Neural crest cell (in vitro differentiated cells): ENCODE measurements at regions not wholly inside any gene's neighbourhood (a gene's known extent, or its start where the extent isn't known, plus 50 kb on each side); places are given as distances from the start of the nearest gene placed in this dataset.

Experiments
- DNase-seq: peaks from one replicate; pipeline ENCODE4 v3.0.0; 2021; ENCODE audit warnings: low read depth, mixed read lengths, low spot score
- H3K27ac Mint-ChIP-seq: one replicate; pipeline ENCODE4 v1.8.0; 2021; ENCODE audit warnings: mild to moderate bottlenecking, mixed read lengths; ENCODE audit not compliant: unreplicated experiment
- H3K27me3 Mint-ChIP-seq: 2 replicates; pipeline ENCODE4 v1.8.0; 2021; ENCODE audit warnings: low read depth, mild to moderate bottlenecking, mixed read lengths
- H3K36me3 Mint-ChIP-seq: 2 replicates; pipeline ENCODE4 v1.8.0; 2021; ENCODE audit warnings: low read depth, mild to moderate bottlenecking, mixed read lengths
- H3K4me1 Mint-ChIP-seq: 2 replicates; pipeline ENCODE4 v1.8.0; 2021; ENCODE audit warnings: mixed read lengths
- H3K4me3 Mint-ChIP-seq: one replicate; pipeline ENCODE4 v1.8.0; 2021; ENCODE audit warnings: mild to moderate bottlenecking, mixed read lengths
- H3K9me3 Mint-ChIP-seq: 2 replicates; pipeline ENCODE4 v1.8.0; 2021; ENCODE audit warnings: mixed read lengths
- CTCF ChIP-seq: fragments of 200-600 bp; sonication (generic); conservative IDR thresholded peaks from 2 replicates; pipeline ENCODE4 v1.5.0; 2021; ENCODE audit warnings: antibody characterized with exemption, mild to moderate bottlenecking

- H3K9me3 Mint-ChIP-seq: peaks cover 5% of the 10 kb centered on the region
- peaks cover 11% of the 10 kb centered on the region for H3K27me3 Mint-ChIP-seq
- no peak for TF ChIP-seq CTCF
- DNase-seq: no peak
- peaks cover 4% of the 10 kb centered on the region for H3K4me1 Mint-ChIP-seq
- no peak overlapping the region for H3K4me3 Mint-ChIP-seq
- H3K36me3 Mint-ChIP-seq: peaks cover 3% of the 10 kb centered on the region
- H3K27ac Mint-ChIP-seq: no peak overlapping the region
These were observed 485.0 kb upstream of the FAT1 start for GRCh38 chr4:187208651-187209050.

DNA sequence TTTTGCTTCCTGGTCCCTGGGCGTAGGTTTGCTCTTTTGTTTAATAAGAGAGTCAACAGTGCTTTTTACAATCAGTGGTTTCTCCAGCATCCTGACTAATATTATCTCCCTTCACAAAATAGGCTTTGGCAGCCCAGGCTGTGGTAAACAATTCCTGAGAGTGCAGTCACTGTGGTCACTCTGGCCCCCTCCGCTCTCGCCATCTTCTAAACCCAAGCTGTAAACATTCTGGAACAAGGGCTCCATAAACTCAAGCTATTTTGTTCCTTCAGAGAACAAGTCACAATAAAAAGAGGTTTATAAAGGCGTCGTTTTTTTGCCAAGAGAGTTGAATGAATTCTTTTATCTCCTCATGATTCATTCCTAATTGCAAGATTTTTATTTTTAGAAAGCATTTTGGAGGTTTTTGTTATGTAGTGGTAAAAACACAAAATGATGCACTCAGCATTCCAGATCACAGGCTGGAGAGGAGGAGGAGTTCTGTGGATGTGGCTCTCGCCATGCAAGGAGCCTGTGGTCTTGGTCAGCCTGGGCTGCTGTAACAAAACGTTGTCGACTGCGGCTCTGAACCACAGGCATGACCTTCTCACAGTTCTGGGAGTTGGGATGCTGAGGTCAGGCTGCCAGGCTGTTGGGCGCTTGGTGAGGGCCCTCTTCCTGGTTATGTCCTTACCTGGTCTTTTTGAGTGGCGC is 486.4 kb upstream of the FAT1 start:
- no peak for TF ChIP-seq CTCF
- peaks cover 9% of the 10 kb centered on the region for H3K27me3 Mint-ChIP-seq
- H3K27ac Mint-ChIP-seq: no peak overlapping the region

DNA sequence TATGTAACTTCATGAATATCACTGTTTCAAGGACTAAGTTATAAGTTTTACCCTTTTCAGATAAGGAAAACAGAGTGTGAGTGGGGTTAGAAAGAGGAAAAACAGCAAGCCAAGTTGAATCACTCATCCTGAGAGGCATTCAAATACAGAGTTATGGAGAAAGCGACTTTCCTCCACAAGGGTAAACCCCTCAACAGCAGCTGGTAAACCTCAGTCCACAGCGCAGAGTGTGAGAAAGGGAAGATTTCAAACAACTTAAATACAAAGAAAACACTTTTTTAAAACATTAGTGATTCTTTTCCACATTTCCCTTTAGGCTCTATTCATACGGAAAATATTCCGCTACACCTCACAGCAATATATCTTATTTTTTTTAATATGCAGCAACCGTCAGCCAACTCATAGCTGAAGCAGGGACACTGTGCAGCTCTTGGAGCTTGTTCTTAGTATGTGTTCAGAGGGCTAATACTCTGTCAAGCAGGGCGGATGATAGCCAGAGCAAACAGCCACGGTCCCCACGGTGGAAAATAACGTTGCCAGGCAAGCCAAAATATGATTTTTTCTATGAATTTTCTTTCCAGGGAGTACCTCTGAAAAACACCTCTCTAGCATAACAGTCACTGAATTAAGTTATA is 488.9 kb upstream of the FAT1 start:
- Mint-ChIP-seq H3K27me3 (peaks cover 8% of the 10 kb centered on the region), H3K4me1 (no peaks in the 10 kb centered on the region), H3K27ac (no peak overlapping the region), H3K4me3 (no peak overlapping the region), H3K9me3 (peaks cover 3% of the 10 kb centered on the region), H3K36me3 (peaks cover 2% of the 10 kb centered on the region)
- no peak for DNase-seq
- TF ChIP-seq CTCF: no peak

More for the DNA sequence above, 486.4 kb upstream of the FAT1 start:
- H3K9me3 Mint-ChIP-seq: peaks cover 5% of the 10 kb centered on the region
- H3K4me3 Mint-ChIP-seq: no peak overlapping the region
- DNase-seq: no peak
- no peaks in the 10 kb centered on the region for H3K4me1 Mint-ChIP-seq
- H3K36me3 Mint-ChIP-seq: peaks cover 3% of the 10 kb centered on the region

DNA sequence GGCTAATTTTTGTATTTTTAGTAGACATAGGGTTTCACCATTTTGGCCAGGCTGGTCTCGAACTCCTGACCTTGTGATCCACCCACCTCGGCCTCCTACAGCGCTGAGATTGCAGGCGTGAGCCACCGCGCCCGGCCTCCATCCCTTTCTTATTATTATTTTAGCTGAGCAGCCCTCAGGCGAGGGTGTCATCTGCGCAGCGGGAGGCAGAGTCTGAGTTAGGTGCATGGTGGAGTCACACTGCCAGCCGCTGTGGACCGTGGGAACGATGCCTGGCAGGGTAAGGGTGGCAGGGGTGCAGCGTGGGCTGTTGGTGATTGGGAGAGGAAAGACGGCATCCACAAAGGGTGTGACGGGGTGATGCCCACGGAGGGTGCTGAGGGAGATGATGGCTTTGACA is 491.8 kb upstream of the FAT1 start:
- Mint-ChIP-seq H3K4me1 (no peaks in the 10 kb centered on the region), H3K4me3 (no peak overlapping the region), H3K9me3 (peaks cover 3% of the 10 kb centered on the region), H3K27me3 (peaks cover 7% of the 10 kb centered on the region), H3K27ac (no peak overlapping the region), H3K36me3 (no peaks in the 10 kb centered on the region)
- TF ChIP-seq CTCF: no peak
- no peak for DNase-seq

DNA sequence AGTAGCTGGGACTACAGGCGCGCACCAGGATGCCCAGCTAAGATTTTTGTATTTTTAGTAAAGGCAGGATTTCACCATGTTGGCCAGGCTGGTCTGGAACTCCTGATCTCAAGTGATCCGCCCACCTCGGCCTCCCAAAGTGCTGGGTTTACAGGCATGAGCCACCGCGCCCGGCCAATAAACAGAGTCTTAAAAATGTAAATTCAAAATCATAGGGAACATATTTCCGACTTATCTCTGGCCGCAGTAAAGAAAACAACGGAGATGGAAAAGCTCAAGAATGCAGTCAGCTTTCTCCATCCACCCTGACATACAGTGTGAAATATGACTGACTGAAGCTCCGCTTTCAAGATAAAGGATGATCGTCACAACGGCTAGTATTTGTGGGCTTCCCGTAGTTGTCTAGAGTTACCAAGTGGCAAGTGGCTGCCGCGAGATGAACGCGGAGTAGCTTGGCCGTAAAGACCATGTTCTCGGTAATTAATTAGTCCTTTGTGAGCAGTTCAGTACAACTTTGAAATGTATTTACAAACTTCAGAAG is 495.1 kb upstream of the FAT1 start:
- TF ChIP-seq CTCF: no peak
- Mint-ChIP-seq H3K4me3 (no peak overlapping the region), H3K27ac (no peak overlapping the region), H3K27me3 (no peaks in the 10 kb centered on the region), H3K4me1 (no peaks in the 10 kb centered on the region), H3K9me3 (peaks cover 3% of the 10 kb centered on the region), H3K36me3 (no peaks in the 10 kb centered on the region)
- no peak for DNase-seq
